HG03039 (cell line): ENCODE measurements at regions not wholly inside any gene's neighbourhood (a gene's known extent, or its start where the extent isn't known, plus 50 kb on each side); places are given as distances from the start of the nearest gene placed in this dataset.
"Not testable (repeated sequence)": the region's sequence is repeated elsewhere in the genome, so short reads cannot be mapped to it uniquely, and the experiment has no call there.

Source experiments
- ATAC-seq: cut with Tn5 transposase; IDR thresholded peaks from one replicate; pipeline ENCODE4 v1.9.1; 2021; ENCODE audit warnings: mild to moderate bottlenecking, moderate library complexity; ENCODE audit not compliant: unreplicated experiment

DNA sequence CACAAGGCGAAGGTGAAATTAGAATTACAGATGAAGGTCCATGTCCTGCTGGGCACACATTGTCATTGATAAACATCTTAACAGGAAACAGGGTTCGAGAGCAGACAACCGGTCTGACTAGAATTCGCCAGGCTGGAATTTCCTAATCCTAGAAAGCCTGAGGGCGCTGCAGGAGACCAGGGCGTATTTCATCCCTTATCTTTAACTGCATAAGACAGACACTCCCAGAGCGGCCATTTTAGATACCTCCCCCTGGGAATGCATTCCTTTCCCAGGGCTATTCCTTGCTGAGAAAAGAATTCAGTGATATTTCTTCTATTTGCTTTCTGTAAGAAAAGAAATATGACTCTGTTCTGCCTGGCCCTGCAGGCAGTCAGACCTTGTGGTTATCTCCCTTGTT lies 357.7 kb downstream of the FAM170A start:
- not testable (repeated sequence) for ATAC-seq

DNA sequence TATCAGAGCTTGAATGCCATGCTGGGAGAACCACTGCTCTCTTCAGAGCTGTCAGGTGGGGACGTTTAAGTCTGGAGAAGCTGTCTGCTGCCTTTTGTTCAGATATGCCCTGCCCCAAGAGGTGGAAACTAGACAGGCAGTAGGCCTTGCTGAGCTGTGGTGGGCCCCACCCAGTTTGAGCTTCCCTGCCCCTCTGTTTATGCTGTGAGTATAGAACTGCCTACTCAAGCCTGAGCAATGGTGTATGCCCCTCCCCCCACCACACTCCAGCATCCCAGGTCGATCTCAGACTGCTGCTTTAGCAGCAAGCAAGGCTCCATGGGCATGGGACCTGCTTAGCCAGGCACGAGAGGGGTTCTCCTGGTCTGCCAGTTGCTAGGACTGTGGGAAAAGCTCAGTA lies 362.3 kb downstream of the FAM170A start:
- ATAC-seq = no peak

DNA sequence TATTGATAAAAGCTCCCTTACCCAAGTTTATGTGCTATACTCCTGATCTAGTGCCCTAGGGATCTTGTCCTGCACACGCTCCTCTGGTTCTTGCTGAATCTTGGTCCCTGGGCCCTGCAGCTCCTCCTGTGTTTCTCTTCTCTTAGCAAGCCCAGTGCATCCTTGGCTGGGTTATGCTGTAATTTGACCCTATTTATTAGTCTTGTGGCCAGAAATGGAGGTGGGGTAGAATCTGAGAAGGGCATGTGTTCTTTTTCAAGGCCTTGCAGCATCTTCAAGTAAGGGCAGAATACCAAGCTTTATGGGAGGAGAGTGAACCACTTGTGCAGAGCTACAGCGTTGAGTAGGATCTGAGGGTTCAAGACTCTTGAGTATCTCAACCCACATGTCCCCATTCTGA lies 366.8 kb downstream of the FAM170A start:
- ATAC-seq = no peak

DNA sequence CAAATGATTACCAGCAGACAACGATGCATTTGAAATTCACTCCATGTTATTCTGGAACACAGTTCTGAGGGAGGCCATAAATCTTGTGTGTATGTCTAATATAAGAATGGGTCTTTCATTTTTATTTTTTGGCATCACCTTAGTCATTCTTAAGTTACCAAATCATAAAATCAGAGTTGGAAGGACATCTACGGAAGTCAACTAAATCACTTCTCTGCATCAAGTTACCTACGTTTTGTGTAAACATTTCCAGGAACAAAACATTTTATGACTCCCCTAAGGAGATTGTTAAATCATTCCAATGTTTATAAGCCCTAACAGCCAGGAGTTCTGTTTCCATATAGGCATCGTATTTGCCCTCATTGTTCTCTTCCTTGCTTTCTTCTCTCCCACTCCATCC lies 378.2 kb downstream of the FAM170A start:
- no peak for ATAC-seq

DNA sequence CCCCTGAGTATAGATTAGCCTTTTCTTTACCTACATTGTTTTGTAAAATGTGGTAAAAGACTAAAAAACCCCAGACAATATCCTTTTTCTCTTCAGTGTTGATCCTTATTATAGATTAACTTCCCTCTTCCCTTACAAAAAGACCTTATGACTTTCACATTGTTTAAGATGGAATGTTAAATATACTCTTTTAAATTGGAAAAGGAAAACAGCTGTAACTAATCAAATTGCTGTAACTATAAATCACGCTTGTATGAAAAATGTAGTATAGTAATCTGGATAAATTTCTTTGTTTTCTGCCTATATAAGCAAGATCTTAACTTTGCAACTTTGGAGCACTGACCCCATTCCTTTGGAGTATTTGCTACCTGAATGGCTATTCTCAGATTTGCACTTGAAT lies 383.1 kb downstream of the FAM170A start:
- ATAC-seq = no peak

DNA sequence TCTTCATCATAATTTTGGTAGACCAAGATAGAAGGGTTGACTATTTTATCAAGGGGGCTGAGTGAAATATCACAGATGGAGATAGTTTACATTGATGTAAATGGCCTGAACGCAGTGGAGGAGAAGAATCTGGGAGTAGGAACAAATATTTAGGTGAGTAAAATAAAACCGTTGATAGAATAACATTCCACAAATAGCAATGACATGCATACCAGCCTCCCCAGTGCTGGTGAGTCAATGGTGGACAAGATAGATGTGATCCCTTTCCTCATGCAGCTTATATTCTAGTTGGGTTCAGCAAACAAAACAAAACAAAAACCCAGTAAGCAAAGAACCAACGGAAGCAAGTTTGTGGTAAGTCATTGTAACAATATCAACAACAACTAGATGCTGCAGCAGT lies 385.2 kb downstream of the FAM170A start:
- no peak for ATAC-seq

DNA sequence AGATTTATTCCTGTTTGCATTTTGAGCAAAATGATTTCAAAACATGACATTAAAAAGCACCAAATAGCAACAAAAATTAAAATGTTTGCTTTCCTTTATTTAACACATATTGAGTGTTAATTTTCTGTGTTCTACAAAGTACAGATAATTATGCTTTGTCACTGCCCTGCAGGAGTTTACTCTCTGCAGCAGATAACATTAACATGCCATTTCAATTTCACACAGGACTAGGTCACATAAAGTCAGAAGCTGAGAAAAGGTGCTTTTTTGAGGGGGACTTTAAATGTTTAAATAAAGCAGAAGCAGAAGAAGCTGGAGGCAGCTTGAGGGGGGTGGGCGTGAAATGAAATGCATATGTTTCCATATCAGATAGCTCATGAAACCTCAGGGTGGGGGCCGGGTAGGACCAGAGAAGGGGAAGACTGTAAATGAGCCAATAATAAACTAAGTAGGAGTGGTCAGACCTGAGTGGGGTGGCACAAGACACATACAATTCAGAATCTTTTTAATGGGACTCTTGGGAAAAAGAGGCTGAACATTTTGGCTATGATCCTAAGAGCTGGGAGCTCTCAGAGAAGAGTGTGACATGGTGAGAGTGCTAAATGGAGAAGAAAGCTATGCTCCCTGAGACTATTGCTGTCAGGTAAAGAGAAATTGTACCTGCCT lies 387.5 kb downstream of the FAM170A start:
- no peak for ATAC-seq

DNA sequence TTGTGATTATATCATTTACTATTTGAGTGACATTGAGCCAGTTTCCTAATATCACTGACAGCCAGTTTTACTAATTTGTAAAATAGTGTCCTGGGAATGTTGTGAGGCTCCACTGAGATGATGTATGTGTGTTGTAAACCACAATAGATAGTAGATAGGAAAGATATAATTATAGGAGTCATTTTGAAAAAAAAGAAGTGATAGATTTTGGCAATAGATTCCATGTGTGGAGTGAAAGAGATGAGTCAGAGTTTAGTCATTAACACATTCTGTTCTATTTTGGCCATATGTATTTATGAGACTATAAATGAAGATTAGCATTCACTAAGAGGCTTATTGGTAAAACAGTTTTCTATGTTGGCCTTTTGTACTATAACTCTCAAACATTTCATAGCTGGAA lies 388.2 kb downstream of the FAM170A start:
- no peak for ATAC-seq

DNA sequence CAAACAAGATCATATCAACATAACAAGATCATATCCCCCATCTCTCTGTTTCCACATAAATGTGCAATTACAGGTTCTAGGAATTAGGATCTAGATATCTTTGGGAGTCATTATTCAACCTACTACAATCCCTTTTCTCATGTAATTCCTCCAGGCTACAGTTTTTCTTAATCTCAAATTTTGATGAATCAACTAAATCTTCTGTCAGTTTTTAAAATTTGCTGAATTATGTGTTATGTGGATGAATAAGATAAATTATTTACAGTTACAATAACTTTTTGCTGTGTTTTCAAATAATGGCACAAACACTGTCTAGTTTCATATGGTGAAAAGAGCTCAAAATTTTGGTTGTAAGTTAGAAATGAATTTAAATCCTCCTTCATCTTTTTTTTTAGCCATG lies 405.8 kb downstream of the FAM170A start:
- ATAC-seq = no peak

DNA sequence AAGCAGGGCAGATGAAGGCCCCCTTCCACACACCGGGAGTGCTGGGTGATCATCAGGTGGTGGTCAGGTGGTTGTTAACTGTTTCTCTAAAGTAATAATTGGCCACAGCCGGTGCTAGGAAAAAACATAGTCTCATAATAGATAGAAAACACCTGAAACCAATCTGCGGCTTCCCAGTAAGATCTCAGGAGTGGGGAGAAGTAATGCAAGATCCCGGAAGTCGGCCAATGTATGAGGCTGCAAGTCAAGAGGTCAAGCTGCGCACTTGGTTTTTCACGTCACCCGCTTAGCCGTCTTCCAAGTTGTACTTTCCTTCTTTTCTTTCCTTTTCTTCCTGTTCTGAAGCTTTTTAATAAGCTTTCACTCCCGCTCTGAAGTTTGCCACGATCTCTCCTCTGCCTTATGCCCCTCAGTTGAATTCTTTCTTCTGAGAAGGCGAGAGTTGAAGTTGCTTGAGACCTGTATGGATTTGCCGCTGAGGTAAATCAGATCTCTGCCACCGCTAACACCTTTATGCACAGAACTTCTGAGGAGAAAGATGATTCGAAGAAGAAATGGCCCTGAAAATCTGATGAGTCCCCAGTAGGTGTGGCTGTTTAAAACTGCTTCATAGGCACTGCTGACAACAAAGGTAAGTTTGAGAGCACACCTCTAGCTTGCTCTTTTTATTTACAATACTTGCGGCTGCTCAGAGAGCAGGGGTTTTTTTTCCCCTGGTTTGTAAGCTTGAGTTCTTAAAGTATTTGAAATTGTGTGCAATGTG lies 406.6 kb downstream of the FAM170A start:
- no peak for ATAC-seq

DNA sequence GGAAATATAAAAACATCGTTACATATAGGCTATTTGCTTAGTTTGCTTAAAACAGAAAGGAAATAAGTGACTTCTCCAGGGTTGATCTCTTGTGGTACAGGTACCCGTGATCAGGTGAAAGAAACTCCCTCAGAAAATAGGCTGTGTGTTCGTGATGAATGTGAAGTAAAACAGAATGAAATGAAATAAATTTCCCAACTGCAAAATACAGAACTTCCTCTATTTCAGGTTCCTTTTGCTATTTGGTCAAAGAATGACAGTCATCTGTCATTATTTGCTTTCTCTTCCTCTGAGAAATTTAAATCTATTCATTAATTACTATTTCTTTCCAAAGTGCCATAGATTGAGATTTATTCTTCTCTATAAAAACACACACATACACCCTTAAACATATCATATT lies 408.1 kb downstream of the FAM170A start:
- ATAC-seq = no peak

DNA sequence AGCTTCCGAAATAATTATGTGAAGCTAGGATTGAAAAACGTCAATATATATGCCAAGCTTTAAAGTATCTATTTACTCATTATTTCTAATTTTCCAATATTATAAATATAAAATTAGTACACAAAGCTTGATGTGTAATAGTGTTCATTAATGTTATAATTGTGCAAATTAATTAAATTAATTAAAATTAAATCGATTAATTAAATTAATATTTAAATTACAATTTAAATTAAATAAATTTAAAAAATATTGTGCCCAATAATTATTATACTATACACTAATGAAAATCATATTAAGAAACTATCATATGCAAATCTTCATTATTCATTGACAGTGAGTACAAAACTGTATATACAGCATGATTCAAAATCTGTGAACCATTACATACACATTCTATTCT lies 409.8 kb downstream of the FAM170A start:
- no peak for ATAC-seq

DNA sequence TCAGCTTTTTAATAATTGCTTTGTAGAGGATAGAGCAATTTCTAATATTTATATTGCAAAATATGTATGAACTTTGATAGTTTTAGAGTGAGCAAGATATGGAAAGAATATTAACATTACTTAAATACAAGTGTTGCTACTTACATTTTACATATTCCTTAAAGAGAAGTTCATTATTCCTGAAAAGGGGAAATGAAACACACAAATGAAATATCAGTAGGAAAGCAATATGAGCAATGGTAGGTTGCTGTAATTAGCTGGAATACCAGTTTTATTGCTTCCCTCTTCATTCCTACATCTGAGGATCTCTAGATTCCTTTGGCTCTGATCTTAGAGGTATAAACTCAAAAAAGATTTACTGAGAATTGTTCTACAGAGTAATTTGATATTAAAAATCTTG lies 414.1 kb downstream of the FAM170A start:
- no peak for ATAC-seq

DNA sequence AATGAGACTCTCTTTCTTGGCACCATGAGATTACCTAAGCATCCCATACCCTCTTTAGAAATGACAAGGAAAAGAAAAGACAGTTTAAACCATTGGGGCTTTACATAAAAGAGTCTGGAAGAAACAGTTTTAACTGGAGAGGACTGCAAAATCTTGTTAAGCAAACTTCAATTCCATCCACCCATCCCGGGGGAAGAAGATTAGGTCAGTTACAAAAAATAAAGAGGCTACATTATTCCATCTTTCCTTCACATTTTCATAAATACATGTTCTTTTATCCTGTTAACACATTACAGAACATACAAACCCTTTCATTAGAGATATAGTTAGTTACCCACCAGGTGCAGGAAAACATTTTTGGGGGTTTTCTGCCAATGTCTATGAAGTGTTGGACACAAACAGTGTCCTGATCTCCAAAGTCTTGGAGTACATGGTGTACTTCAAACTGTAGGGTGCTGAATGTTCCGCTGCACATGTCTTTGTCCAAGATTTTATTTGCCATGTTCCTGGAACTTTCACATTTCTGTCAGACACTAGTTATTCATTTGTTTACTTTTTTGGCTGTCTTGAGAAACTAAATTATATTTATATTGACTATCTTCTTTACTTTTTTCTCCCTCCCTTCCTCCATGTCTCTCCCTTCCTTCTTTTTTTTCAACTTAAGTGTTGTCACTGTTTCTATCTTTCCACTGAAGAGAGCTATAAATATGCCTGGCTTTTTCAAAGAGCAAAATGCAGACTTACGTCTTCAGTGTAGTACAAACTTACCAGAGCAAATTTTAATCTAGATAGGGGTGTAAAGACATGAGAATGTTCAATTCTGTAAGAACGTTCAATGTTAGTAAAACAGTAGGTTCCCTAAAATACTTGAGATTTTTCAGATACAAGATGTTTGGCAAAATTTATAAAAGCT lies 410.9 kb upstream of the PRR16 start:
- ATAC-seq = no peak

DNA sequence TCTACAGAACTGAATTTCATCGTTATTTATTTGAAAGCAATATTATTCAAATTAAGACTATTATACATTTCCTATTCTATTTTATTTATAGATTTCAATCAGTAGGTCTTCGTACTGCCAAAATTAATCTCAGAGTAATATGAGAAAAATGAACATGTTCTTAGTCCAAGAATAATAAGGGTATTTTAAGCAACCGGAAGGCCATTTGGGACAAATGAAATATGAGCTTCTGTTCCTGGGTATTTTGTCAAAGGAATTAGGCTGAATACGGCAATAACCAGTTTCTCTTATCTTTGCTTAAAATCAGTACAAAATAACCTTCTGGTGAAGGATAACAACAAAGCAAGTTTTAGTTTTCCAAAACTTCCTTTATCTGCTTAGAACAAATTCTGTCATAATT lies 410.3 kb upstream of the PRR16 start:
- no peak for ATAC-seq

DNA sequence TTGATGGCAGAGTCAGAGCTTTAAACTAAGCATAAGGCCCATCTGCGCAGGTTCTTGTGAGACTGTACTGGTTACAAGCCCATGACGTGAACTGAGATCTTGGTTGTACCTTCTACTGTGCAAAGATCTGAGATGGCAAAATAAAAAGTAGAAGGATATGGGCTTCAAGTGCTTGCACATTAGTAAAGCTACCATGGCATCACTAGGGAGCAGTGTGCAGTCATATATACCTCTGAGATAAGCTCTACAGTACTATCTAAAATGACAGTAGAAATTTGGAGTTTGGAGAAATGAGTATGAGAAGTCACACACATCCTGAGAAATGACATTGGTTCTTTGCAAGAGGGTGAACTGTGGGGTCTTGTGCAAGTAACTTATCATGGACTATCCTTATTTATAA lies 408.2 kb upstream of the PRR16 start:
- ATAC-seq = no peak

DNA sequence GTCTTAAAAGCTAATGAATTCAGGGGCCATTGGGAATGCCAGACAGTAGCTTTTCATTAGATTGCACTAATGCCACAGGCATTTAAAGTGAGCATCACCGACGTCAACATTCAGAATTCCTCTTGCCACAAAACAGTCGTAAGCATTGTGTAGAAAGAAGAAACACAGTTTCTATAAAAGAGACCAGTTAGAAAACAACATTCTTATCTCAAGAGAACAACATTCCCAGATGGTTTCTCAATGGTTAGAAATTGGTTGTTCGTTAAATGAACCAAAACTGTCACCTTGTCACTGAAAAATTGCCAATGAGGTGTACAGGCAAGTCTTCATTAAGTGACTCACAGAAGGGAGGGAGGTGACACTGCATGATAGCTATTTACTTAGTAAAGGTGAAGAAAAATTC lies 401.6 kb upstream of the PRR16 start:
- no peak for ATAC-seq

DNA sequence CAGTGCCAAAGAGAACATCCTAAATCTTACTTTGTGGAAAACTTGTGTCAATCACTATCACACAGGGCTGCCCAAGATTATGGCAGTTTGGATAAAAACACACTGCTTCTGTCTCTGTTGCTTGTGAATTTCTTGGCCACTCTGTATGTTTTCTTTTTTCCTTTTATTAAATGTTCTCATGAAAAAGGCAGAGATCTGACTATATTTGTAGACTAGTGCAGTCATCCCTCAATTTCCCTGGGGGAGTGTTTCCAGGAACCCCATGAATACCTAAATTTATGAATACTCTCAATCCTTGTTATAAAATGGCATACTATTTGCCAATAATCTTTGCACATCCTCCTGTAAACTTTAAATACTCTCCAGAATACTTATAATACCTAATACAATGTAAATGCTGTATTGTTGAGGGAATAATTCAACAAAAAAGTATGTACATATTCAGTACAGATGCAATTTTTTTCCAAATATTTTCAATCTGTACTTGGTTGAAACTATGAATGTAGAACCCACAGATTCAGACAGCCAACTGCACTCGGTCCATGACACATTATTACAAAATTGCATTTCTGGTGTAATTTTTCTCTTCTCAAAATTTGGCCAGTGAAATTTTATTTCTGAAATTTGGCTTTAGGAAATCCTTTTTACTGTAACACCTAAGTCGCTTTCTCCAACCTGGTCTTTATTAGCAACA lies 391.9 kb upstream of the PRR16 start:
- no peak for ATAC-seq

DNA sequence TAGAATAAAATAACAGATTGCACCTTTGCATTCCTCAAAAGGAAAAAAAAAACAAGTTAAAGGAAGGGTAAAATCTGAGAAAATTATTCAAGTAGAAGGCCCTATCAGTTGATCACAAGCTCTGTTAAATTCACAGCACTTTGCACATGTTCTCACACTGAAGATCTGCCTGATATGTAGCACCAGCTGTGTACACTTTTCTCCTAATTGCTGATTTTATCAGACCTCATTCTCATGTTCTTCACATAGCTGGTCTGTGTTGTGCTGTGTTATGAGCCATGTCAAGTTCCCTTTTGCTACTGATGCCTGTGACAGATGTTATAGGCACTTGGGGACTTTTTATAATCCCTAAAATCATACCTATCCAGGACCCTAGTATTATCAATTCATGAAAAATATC lies 390.4 kb upstream of the PRR16 start:
- ATAC-seq = no peak

DNA sequence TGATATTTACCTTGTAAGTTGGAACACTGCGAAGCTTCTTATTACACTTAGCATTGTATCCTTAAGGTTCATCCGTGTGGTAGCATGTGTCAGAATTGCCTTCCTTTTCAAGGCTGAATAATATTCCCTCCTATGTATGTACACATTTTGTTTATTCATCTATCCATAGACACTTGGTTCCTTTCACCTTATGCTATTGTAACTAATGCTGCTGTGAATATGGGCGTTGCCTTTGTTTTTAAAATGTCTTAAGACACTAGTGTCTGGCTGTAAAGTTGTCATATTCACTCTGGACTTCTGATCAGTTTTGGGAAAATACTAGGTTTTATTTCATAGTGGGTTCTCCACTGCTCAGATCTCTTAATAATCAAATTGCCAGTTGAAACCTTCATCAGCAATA lies 383.3 kb upstream of the PRR16 start:
- no peak for ATAC-seq
